ENCODE measurements at regions not wholly inside any gene's neighbourhood (a gene's known extent, or its start where the extent isn't known, plus 50 kb on each side); places are given as distances from the start of the nearest gene placed in this dataset.

DNA sequence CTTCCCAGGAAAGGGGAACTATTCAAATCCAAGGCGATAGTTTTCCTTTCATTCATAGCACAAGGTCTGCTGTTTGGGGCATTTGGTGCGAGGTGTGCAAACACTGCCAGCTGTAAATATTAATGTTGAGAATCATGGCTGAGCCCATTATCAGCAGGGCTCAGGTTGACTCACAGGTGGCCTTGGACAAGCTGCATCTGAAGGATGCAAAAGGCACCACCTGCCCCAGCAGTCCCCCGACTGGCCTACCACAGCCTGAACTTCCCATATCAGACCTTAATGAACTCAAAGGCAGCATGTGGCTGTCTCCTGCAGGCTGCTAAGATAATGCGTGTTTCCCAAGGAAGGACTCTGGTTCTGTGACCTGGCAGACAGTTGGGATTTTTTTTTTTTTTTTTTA is 93.3 kb upstream of the MAP1LC3B2 start:
- no peaks in the 10 kb centered on the region for H3K36me3 ChIP-seq
- H3K9me3 ChIP-seq, result no peaks in the 10 kb centered on the region
- intact Hi-C loops (cut with DNase I; ENCODE audit: low total_unique reads), result no loop called here
- H3K27me3 ChIP-seq, result no peaks in the 10 kb centered on the region
- DNase-seq, result no peak
- H3K4me1 ChIP-seq, result no peaks in the 10 kb centered on the region
- no peak overlapping the region for H3K4me3 ChIP-seq
- TF ChIP-seq POLR2A (IDR thresholded peaks at IDR 0.05), result no peak
- TF ChIP-seq, protein P1, sequence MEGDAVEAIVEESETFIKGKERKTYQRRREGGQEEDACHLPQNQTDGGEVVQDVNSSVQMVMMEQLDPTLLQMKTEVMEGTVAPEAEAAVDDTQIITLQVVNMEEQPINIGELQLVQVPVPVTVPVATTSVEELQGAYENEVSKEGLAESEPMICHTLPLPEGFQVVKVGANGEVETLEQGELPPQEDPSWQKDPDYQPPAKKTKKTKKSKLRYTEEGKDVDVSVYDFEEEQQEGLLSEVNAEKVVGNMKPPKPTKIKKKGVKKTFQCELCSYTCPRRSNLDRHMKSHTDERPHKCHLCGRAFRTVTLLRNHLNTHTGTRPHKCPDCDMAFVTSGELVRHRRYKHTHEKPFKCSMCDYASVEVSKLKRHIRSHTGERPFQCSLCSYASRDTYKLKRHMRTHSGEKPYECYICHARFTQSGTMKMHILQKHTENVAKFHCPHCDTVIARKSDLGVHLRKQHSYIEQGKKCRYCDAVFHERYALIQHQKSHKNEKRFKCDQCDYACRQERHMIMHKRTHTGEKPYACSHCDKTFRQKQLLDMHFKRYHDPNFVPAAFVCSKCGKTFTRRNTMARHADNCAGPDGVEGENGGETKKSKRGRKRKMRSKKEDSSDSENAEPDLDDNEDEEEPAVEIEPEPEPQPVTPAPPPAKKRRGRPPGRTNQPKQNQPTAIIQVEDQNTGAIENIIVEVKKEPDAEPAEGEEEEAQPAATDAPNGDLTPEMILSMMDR (IDR thresholded peaks at IDR 0.05), result no peak
- H3K27ac ChIP-seq, result no peak overlapping the region

DNA sequence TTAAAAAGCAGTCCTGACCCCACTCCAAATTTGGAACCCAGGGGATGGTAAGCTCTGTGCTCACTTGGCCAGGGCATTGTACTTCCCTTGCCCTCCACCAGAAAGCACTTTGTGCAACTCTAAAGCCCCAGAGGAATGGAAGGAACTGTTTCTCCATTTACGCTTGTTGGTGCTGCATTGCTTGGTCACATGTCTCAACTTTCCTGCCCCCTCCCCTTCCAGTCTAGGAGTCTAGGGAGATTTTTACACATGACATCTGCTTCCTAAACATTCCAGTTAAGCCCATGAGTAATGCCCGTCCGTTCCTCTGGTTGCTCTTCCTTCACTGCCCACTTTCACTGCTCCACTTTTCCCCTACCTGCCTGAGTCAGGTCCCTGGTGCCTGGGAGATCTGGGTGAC is 92.6 kb upstream of the MAP1LC3B2 start:
- H3K4me3 ChIP-seq, result no peak overlapping the region
- no peak overlapping the region for H3K27ac ChIP-seq
- DNase-seq, result no peak
- TF ChIP-seq POLR2A (IDR thresholded peaks at IDR 0.05), result no peak
- TF ChIP-seq, protein P1 (IDR thresholded peaks at IDR 0.05), result no peak
- no peaks in the 10 kb centered on the region for H3K4me1 ChIP-seq
- H3K36me3 ChIP-seq, result no peaks in the 10 kb centered on the region
- H3K27me3 ChIP-seq, result no peaks in the 10 kb centered on the region
- no peaks in the 10 kb centered on the region for H3K9me3 ChIP-seq
- intact Hi-C loops (cut with DNase I; ENCODE audit: low total_unique reads), result no loop called here

DNA sequence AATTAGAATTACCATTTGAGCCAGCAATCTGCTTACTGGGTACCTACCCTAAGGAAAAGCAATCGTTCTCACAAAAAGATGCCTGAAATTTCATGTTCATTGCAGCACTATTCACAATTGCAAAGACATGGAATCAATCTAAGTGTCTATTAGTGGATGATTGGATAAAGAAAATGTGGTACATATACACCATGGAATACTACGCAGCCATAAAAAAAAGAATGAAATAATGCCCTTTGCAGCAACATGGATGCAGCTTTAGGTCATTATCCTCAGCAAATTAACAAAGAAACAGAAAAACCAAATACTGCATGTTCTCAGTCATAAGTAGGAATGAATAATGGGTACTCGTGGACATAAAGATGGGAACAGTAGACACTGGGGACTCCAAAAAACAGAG is 89.8 kb upstream of the MAP1LC3B2 start:
- no peaks in the 10 kb centered on the region for H3K36me3 ChIP-seq
- no peaks in the 10 kb centered on the region for H3K9me3 ChIP-seq
- no peak overlapping the region for H3K27ac ChIP-seq
- H3K4me1 ChIP-seq, result no peaks in the 10 kb centered on the region
- intact Hi-C loops (cut with DNase I; ENCODE audit: low total_unique reads), result no loop called here
- DNase-seq, result no peak
- TF ChIP-seq, protein P1 (IDR thresholded peaks at IDR 0.05), result no peak
- TF ChIP-seq POLR2A (IDR thresholded peaks at IDR 0.05), result no peak
- H3K4me3 ChIP-seq, result no peak overlapping the region
- H3K27me3 ChIP-seq, result no peaks in the 10 kb centered on the region

DNA sequence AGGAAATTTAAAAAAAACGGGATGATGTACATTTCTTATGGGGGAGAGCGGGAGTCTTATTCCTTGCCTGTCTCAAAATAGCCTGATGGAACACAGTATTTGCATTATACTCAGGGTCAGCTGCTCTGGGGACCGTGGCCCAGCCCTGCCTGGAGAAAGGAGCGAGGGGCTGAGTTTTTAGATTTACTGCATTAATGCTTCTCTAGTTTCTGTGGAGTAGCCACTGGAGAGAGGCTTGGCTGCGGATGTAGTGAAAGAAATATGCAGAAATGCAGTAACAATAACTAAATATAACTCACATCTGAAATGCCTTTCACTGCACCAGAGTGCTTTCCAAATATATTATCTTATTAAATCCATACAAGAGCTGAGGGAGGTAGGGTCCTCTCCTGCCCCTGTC is 87.6 kb upstream of the MAP1LC3B2 start:
- H3K4me3 ChIP-seq, result no peak overlapping the region
- no peaks in the 10 kb centered on the region for H3K36me3 ChIP-seq
- H3K9me3 ChIP-seq, result peaks cover 0 to 1% of the 10 kb centered on the region in 2 donors
- no peaks in the 10 kb centered on the region for H3K27me3 ChIP-seq
- intact Hi-C loops (cut with DNase I; ENCODE audit: low total_unique reads), result no loop called here
- H3K27ac ChIP-seq, result no peak overlapping the region
- TF ChIP-seq, protein P1 (IDR thresholded peaks at IDR 0.05), result no peak
- no peak for TF ChIP-seq POLR2A (IDR thresholded peaks at IDR 0.05)
- no peaks in the 10 kb centered on the region for H3K4me1 ChIP-seq
- DNase-seq, result no peak

GRCh38 chr12:116472193-116472592 is 87.0 kb upstream of the MAP1LC3B2 start:
- H3K9me3 ChIP-seq, result peaks cover 0 to 4% of the 10 kb centered on the region in 2 donors
- H3K4me1 ChIP-seq, result no peaks in the 10 kb centered on the region
- intact Hi-C loops (cut with DNase I; ENCODE audit: low total_unique reads), result no loop called here
- no peaks in the 10 kb centered on the region for H3K27me3 ChIP-seq
- H3K4me3 ChIP-seq, result no peak overlapping the region
- H3K27ac ChIP-seq, result no peak overlapping the region
- DNase-seq, result no peak
- TF ChIP-seq POLR2A (IDR thresholded peaks at IDR 0.05), result no peak
- TF ChIP-seq, protein P1 (IDR thresholded peaks at IDR 0.05), result no peak
- H3K36me3 ChIP-seq, result no peaks in the 10 kb centered on the region
